GM18951 (cell line): ENCODE measurements at regions not wholly inside any gene's neighbourhood (a gene's known extent, or its start where the extent isn't known, plus 50 kb on each side); places are given as distances from the start of the nearest gene placed in this dataset.

Experiments
- POLR2A ChIP-seq: IDR thresholded peaks from 4 replicates; pipeline ENCODE4 v1.6.1; 2011; ENCODE audit warnings: mild to moderate bottlenecking; ENCODE audit not compliant: insufficient read length, insufficient read depth; ENCODE audit errors: extremely low read depth
- in situ Hi-C: fragments of 300-500 bp; cut with MboI; formaldehyde crosslinking; loops from one replicate; pipeline ENCODE4 v1.12.0; 2022; ENCODE audit warnings: low sequenced_read_pairs, mixed read lengths, inconsistent platforms; ENCODE audit not compliant: unreplicated experiment

DNA sequence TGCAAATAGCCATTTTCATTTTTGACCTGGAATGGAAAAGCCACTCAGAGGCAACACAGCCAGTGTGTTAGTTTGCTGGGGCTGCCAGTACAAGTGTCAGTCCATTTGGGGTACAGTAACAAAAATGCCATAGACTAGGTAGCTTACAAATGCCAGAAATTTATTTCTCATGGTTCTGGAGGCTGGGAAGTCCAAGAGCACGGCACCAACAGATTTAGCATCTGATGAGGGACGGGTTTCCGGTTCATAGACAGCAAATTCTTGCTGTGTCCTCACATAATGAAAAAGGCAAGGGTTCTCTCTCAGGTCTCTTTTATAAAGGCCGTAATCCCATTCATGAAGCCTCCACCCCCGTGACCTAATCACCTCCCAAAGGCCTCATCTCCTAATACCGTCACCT, 418.2 kb downstream of the TYW1 start:
- TF ChIP-seq POLR2A, result no peak
- in situ Hi-C loops, result no loop called here

DNA sequence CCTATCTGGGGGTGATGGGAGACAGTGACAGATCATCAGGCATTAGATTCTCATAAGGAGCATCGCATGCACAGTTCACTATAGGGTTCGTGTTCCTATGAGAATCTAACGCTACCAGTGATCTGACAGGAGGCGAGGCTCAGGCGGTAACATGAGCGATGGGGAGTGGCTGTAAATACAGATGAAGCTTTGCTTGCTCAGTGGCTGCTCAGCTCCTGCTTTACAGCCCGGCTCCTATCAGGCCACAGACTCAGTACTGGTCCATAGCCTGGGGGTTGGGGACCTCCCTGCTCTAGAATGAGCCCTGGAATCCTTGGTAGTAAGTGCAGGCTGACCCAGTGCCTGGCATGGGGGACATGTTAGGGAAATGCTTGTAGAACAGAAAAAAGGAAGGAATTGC, 426.0 kb downstream of the TYW1 start:
- no peak for TF ChIP-seq POLR2A
- in situ Hi-C loops, result no loop called here

GRCh38 chr7:67423065-67423464, 426.4 kb downstream of the TYW1 start:
- TF ChIP-seq POLR2A, result no peak
- in situ Hi-C loops, result no loop called here

- no peak for TF ChIP-seq POLR2A
- in situ Hi-C loops, result no loop called here
Observed at GRCh38 chr7:67426654-67427053, 430.0 kb downstream of the TYW1 start.

DNA sequence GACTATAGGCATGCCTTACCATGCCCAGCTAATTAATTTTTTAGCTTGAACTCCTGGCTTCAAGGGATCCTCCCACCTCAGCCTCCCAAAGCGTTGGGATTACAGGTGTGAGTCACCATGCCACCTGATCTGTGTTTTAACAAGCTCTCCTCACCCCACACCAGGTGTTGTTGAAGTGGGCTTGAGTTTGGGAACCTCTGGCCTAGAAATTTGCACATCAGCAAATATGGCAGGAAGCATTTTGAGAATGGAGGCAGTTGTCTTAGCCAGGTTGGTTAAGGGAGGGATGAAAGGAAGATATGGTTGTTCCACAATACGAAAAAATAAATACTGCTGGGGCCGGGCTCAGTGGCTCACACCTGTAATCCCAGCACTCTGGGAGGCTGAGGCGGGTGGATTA, 433.1 kb downstream of the TYW1 start:
- no peak for TF ChIP-seq POLR2A
- in situ Hi-C loops, result no loop called here

DNA sequence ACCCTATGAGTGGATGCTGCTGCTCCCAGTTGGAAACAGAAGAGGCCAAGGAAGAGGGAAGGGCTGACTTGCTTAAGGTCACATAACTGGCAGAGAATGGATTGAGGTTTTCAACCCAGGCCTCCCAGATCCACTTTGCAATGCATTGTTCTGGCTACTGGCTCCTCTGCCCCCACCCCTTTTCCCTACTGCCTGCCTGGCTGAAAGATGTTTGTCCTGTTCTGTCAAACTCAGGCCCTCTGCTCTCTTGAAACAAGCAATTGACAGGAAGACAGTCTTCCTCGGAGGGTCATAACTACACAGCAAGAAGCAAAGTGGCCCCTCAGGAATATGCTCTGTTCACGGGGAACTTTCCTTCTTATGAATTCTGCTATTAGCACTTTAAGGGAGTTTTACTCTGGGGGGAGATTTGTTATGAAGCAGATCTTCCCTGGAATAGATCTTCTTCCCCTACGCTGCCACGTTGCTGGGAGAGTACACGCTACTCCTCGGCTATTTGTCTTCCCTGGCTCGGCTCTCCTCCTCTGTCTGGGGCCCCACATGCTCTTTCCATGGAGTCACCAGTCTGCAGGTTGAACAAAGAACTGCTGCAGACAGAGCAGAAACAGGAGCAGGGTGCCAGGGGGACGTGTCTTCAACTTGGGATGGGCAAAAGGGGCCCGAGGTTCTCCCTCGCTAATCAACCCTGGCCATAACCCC, 436.1 kb downstream of the TYW1 start:
- no peak for TF ChIP-seq POLR2A
- in situ Hi-C loops, result no loop called here

- TF ChIP-seq POLR2A, result no peak
- in situ Hi-C loops, result no loop called here
Observed at GRCh38 chr7:67435894-67436535, 439.4 kb downstream of the TYW1 start.

- in situ Hi-C loops, result no loop called here
- no peak for TF ChIP-seq POLR2A
Observed at GRCh38 chr7:67438198-67438882, 441.7 kb downstream of the TYW1 start.

DNA sequence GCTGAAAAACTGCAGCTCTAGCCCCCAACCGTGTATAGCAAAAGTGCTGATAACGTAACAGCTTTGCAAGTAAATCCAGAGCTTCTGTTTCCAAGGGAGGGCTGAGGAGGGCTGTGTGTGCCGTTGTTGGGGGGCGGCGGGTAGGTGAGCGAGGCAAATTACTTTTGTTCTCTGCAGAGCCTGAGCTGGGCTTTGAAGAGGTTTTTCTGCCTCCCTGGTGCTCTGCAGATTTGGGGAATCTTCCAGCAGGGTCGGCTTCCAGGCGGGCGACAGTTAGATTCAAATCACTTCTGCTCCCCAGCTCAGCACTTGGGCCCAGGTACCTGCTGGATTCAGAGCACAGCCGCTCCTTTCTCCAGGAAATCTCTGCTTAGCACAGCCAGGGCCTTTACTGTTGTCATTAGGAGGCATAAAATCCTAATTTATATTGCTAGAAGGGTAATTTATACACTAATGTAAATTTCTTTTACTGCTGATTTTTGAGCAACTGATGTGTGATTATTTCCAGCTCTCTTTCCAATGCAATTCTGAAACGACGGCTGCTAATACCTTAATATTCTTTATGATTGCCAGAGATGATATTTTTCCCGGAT, 442.4 kb downstream of the TYW1 start:
- in situ Hi-C loops, result no loop called here
- TF ChIP-seq POLR2A, result no peak

- no peak for TF ChIP-seq POLR2A
- in situ Hi-C loops, result no loop called here
Observed at GRCh38 chr7:67440321-67440720, 443.7 kb downstream of the TYW1 start.

DNA sequence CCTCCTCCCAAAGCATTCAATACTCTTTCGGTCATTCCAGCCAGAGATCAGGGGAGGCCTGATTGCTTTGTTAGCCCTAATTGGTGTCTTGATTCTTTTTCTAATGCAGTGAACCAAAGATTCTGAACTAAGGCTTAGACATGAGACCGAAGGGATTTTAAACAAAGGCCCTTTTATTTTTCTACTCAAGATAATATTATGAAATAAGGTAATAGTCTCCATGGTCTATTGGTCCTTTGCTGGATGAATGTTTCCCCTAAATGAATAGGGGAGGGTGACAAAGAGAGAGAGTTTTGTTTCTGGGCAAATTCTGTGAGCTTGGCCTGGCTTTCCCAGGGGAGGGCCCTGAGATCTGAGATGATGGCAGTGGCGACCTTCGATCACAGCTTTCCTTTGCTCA, 449.1 kb downstream of the TYW1 start:
- no peak for TF ChIP-seq POLR2A
- in situ Hi-C loops, result no loop called here

DNA sequence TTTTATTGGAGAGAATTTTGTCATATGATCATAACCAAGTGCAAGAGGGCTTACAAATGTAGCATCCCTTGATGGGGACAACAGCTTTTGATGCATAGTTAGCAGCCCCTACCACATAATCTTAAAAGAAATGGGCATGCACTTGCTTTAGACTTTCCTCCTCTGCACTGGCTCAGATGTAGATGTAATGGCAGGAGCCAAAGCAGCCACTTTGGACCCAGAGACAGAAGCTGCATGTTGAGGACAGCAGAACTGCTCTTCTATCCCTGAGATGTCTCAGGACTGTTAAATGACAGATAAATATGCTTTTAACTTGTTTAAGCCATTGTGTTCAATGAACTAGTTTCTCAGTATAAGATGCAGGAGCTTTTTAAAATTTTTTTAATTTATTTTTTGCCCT, 450.7 kb downstream of the TYW1 start:
- no peak for TF ChIP-seq POLR2A
- in situ Hi-C loops, result no loop called here

DNA sequence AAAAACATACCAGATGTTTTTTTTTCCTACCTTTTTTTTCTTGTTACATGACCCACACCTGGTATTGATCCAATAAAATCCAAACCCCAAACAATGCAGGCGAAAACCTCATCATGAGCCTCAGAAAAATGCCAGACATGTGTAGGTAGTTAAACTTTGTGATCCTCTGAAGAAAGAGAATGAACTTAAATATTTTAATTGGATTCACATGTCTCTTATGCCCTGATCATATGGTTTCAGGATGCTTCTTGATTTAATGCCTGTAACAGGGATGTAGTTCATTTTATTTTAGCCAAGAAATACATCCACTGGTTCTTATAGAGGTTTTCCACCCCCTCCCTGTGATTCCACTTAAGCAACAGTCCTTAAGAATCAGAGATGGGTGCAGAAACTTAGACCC, 451.6 kb downstream of the TYW1 start:
- TF ChIP-seq POLR2A, result no peak
- in situ Hi-C loops, result no loop called here
